ENCODE measurements at regions not wholly inside any gene's neighbourhood (a gene's known extent, or its start where the extent isn't known, plus 50 kb on each side); places are given as distances from the start of the nearest gene placed in this dataset.

DNA sequence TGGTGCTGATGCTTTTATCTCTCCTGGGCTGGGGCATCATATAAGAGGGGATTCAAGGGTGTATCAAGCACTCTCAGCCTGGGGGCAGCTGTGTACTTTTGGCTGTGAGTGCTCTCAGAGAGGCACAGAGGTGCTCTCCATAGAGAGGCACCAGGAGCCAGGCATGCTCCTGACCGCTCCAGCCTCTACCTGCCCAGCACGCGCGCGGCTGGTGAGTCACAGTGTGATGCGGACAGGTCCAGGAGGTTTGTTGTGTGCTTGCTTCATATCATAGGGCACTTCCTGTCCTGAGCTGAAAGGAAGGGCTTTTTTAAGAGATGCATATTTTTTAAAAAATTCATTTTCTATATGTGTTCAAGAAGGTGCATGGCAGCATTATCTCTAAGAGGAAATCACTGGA is 93.6 kb upstream of the BCAR3 start:
- ChIA-PET POLR2A (no interaction called here), CTCF (no interaction called here)
- Mint-ChIP-seq H3K4me1 (no peaks in the 10 kb centered on the region), H3K4me3 (no peak overlapping the region), H3K27ac (no peak overlapping the region), H3K36me3 (ENCODE audit: low read depth) (no peaks in the 10 kb centered on the region), H3K27me3 (no peaks in the 10 kb centered on the region), H3K9me3 (no peaks in the 10 kb centered on the region)
- ATAC-seq (ENCODE audit: low read depth) (no peak), DNase-seq (no peak)
- intact Hi-C loops (cut with micrococcal nuclease), result no loop called here
- TF ChIP-seq, protein P1, sequence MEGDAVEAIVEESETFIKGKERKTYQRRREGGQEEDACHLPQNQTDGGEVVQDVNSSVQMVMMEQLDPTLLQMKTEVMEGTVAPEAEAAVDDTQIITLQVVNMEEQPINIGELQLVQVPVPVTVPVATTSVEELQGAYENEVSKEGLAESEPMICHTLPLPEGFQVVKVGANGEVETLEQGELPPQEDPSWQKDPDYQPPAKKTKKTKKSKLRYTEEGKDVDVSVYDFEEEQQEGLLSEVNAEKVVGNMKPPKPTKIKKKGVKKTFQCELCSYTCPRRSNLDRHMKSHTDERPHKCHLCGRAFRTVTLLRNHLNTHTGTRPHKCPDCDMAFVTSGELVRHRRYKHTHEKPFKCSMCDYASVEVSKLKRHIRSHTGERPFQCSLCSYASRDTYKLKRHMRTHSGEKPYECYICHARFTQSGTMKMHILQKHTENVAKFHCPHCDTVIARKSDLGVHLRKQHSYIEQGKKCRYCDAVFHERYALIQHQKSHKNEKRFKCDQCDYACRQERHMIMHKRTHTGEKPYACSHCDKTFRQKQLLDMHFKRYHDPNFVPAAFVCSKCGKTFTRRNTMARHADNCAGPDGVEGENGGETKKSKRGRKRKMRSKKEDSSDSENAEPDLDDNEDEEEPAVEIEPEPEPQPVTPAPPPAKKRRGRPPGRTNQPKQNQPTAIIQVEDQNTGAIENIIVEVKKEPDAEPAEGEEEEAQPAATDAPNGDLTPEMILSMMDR (IDR thresholded peaks at IDR 0.05), result no peak

DNA sequence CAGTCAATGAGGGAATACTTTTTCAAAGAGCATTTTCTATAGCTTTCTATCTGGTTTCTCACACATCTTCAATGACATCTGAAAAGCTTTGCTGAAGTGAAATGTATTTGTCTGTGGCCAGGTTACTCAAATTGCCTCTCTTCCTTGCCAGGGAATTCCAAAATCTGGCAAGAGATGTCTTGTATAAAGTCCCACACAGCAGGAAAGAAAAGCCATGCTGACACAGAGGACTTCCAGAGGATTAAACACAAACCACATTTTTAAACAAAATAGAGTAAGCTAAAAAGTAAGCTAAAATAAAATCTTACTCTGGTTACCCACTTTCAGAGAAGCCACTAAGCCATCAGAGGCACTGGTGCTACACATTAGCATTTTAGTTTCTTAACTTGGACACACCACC is 93.1 kb upstream of the BCAR3 start:
- Mint-ChIP-seq H3K27me3 (no peaks in the 10 kb centered on the region), H3K27ac (no peak overlapping the region), H3K36me3 (ENCODE audit: low read depth) (no peaks in the 10 kb centered on the region), H3K4me3 (no peak overlapping the region), H3K4me1 (no peaks in the 10 kb centered on the region), H3K9me3 (no peaks in the 10 kb centered on the region)
- intact Hi-C loops (cut with micrococcal nuclease), result no loop called here
- DNase-seq (no peak), ATAC-seq (ENCODE audit: low read depth) (no peak)
- CTCF ChIA-PET, result no interaction called here
- TF ChIP-seq, protein P1 (IDR thresholded peaks at IDR 0.05), result no peak
- POLR2A ChIA-PET, result interaction anchor here (0.5 to 0.8 kb wide), 2 partner anchors 10 to 25 kb away, joined by 4 to 6 read pairs; no protein-coding TSS in a partner anchor

DNA sequence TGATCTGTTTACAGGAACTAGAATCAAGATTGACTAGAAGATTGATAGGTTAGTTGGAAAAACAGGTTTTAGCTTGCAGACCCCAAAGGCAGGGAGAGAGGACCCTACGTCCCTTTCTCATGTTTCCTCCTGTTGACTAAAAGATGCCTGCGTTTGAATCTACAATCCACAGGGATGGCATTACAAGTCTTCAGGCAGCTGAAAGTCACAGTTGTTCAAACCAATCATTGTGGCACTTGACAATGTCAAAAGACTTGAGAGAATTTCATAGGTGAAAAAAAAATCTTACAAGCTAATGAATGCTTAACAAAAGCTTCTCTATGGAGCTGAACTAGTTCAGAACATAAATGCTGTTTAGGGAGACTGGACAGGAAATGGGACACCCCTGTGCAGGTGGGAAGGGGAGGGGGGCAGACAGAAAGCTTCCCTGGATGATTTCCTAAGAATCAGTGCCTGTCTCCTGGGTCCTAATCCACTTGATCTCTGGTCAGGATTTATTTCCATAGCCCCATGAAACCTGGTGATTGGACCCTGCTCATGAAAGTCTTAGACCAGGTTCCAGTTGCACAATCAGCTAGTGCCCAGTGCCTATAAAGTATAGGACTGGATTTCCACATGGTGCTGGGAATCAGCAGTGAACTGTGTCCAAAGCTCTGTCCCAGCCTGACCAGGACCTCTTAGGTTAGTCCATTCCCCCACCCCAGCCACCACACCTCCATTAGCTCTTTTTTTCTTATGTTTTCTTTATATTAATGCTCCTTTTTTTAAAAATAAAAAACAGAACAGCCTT is 91.6 kb upstream of the BCAR3 start:
- intact Hi-C loops (cut with micrococcal nuclease), result no loop called here
- TF ChIP-seq, protein P1 (IDR thresholded peaks at IDR 0.05), result no peak
- Mint-ChIP-seq H3K4me3 (no peak overlapping the region), H3K27me3 (no peaks in the 10 kb centered on the region), H3K9me3 (no peaks in the 10 kb centered on the region), H3K27ac (no peak overlapping the region), H3K4me1 (no peaks in the 10 kb centered on the region), H3K36me3 (ENCODE audit: low read depth) (no peaks in the 10 kb centered on the region)
- ChIA-PET CTCF (interaction anchor here (0.9 to 1.2 kb wide), 2 partner anchors 41 to 144 kb away, joined by 3 read pairs; no protein-coding TSS in a partner anchor), POLR2A (no interaction called here)
- DNase-seq (no peak), ATAC-seq (ENCODE audit: low read depth) (no peak)

DNA sequence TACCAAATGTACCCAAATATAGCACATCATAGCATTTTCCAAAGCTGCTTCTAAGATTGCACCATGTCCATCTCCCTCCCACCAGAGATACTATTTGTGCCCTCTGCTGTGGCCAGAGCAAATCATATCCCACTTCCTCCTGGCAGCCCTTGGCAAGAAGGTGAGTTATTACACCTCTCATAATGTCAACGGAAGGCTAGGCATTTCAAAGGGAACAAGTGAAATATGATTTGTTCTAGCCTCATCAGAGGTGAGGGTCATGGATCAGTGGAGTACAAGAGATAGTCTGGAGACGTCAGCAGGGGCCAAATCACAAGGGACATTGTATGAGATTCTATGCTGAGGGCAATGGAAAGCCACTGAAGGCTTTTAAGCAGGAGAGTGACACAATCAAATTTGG is 90.2 kb upstream of the BCAR3 start:
- intact Hi-C loops (cut with micrococcal nuclease), result no loop called here
- TF ChIP-seq, protein P1 (IDR thresholded peaks at IDR 0.05), result no peak
- H3K27ac Mint-ChIP-seq, result no peak overlapping the region
- H3K36me3 Mint-ChIP-seq (ENCODE audit: low read depth), result no peaks in the 10 kb centered on the region
- ChIA-PET POLR2A (no interaction called here), CTCF (no interaction called here)
- DNase-seq (no peak), ATAC-seq (ENCODE audit: low read depth) (no peak)
- no peaks in the 10 kb centered on the region for H3K9me3 Mint-ChIP-seq
- H3K4me1 Mint-ChIP-seq, result no peaks in the 10 kb centered on the region
- no peaks in the 10 kb centered on the region for H3K27me3 Mint-ChIP-seq
- no peak overlapping the region for H3K4me3 Mint-ChIP-seq

DNA sequence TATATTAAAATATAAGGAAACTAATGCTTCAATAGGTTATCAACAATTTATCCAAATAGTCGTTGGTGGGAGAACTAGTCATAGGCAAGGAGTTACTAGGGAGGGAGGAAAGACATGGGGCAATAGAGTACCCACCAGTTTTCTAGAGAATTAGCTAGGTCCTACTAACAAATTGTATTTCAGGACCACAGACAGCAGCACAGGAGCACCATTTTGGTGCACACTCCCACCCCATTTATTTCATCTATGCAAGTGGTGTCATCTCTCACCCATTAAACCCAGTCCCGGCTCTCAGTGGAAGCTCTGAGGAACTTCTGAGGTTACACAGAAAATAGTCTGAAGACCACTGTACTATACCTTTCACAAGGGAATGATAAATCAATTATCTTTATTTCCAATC is 89.0 kb upstream of the BCAR3 start:
- Mint-ChIP-seq H3K4me3 (no peak overlapping the region), H3K27me3 (no peaks in the 10 kb centered on the region), H3K4me1 (no peaks in the 10 kb centered on the region), H3K36me3 (ENCODE audit: low read depth) (no peaks in the 10 kb centered on the region), H3K9me3 (no peaks in the 10 kb centered on the region), H3K27ac (no peak overlapping the region)
- ATAC-seq (ENCODE audit: low read depth) (no peak), DNase-seq (no peak)
- ChIA-PET CTCF (interaction anchor here (1.1 kb wide), 1 partner anchor 43 kb away, joined by 4 read pairs; no protein-coding TSS in a partner anchor), POLR2A (no interaction called here)
- intact Hi-C loops (cut with micrococcal nuclease), result no loop called here
- TF ChIP-seq, protein P1 (IDR thresholded peaks at IDR 0.05), result no peak

Data from activated B cell treated with CpG ODN at 0.5 μM for 24 hours (primary cell).